GM19468 (cell line): ENCODE measurements at regions not wholly inside any gene's neighbourhood (a gene's known extent, or its start where the extent isn't known, plus 50 kb on each side); places are given as distances from the start of the nearest gene placed in this dataset.
A peak's percentile ranks its signal among the peaks of the same experiment; 100 is the strongest.

ENCODE experiments used
- ATAC-seq: cut with Tn5 transposase; IDR thresholded peaks from one replicate; pipeline ENCODE4 v1.9.1; 2021; ENCODE audit warnings: mild to moderate bottlenecking, moderate library complexity, moderate number of reproducible peaks; ENCODE audit not compliant: unreplicated experiment; ENCODE audit errors: extremely low read depth

DNA sequence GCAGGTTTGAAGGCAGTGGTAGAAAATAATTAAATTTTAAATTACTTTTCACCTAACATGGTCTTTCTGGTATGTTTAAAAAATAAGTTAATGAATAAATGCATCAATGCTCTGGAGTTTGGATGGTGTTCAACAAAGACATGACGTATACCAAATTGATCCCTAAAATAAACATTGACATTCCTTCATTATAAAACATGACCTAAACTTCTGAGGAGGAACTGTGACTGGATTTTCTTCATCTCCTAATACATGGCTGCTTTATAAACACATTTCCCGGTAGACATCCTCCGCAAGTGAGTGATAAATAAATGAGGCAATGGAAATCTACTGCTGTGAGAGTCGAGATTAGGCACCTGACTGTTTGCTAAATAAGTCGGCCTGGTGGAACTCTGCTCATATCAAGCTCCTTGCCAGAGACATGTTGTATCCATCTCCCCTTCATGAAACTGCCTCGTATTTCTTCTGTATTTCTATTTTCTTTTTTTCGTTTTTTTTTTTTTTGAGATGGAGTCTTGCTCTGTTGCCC lies 362.3 kb downstream of the RNF144A start:
- ATAC-seq: no peak

DNA sequence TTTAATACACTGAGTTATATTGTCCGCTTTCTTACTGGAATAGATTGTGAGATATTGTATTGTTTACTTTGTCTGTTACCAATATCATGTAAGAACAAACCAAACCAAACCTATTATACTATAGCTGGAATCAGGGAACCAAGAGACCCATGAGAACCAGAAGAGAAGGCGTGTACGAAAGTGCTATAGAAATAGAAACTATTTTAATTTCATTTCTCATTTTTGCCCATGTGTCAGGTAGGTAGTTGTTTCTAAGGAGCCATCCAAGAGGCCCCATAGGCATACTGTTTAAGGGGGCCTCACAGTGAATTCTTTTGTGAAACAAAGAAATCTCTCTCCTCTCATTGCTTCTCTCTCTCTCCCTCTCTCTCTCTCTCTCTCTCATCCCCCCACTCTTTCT lies 363.6 kb downstream of the RNF144A start:
- ATAC-seq: peak; percentile 14

DNA sequence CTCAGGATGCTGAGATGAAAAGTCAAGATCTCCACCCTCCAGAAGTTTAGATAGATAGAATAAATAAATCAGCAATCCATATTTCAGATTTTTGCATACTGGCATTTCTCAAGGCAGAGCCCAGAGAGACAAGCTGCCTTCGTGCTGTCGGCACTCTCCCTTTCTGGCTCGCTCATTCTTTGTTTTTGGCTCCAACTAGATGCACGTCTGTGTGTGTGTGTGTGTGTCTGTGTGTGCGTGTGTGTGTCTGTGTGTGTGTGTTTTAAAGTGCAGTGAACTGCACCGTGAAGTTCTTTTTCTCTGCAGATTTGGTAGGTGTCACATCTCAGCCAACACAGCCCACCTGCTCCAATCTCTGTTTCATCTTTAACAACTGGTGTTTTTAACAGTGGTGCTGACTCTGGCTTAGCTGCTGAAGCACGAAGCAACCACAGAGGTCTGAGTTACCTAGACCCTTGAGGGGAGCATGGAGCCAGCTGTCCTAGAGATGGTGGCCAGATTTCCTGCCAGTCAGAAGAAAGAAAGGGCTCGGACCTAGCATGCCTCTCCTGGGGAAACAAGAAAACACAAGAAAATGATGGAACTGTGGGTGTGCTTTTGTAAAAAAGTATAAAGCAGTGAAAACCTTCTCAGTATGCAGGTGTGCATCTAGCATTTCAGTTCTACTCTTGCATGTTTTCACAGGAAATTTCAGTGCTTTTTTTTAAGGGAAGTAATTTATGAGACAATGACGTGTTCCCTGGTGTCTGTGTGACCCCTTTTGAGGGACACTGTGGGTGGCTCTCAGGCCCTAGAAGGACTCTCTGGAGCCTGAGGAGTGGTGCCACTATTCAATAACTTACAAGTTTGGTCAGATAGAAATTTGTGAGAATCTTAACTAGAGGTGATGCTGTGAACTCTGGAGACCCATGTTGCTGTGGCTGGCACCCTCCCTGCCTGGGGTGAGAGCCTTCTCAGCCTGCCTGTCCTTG lies 364.3 kb downstream of the RNF144A start:
- peak; percentile 35 for ATAC-seq

DNA sequence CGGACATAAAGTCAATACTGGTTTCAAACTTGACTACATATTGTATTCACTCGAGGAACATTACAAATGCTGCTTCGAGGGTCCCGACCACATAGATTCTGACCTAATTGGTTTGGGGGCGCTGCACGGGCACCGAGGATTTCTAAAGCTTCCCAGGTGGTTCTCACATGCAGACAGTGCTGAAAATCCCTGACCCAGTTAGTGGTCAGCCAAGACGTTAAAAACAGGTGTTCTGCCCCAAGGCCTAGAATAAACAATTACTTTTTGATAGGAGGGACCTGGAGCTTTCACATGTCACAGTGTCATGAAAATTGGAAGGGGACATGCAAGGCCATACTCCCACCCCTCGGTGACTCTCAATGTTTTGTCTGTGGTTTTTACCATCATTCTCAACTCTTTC lies 368.9 kb downstream of the RNF144A start:
- ATAC-seq: no peak

DNA sequence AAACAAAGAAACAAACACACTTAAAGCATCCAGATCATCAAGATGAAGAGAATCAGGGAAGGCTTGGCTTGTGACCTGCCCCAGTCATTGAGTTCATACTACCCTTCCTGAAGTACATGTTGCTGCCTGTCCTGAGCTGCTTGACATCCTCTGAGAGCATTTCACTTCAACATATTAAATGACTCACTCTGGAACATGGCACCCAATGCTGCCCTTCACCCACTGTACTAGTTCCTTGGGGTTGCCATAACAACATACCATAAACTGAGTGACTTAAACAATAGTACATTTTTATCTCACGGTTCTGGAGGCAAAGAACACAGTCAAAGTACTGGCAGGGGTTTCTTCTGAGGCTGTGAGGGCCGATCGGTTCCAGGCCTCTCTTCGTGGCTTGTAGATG lies 371.3 kb downstream of the RNF144A start:
- no peak for ATAC-seq

DNA sequence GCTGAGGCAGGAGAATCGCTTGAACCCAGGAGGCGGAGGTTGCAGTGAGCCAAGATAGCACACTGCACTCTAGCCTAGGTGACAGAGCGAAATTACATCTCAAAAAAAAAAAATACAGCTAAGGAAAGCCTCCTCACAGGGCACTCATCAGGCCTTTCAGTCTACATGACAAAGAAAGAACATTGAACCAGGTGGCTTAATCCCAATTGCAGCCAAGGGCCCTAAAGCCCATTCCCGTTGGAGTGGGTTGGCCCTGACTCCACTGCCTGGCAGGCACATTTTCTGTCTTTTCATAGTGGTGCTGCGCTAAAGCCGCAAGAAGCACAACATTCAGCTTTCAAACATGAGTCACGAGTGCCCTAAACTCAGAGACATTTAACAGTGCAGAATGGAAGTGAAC lies 372.5 kb downstream of the RNF144A start:
- ATAC-seq: no peak

DNA sequence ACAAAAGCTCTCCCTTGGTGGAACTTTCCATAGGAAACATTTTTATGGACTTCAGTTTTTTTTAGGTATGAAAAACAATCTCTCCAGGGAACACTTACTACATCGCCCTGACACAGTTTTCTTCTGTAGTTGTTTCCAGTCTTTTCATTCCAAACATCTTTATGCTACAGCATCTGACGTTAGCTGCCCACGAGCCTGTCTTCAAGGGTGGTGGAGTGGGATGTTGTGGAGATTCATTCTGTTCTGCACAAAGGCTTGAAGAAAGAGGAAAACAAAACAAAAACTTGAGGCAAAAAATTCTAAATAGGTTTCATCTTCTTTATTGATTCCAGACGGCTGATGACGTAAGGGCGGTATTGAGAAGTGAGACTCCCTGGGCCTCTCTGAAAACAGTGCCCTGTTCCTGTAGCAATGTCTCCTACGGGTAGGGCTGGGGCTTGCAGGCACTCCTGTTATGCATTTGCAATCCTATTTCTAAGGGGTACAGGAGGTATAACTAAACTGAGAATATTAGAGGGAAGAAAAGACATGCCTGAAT lies 375.0 kb downstream of the RNF144A start:
- ATAC-seq: no peak

DNA sequence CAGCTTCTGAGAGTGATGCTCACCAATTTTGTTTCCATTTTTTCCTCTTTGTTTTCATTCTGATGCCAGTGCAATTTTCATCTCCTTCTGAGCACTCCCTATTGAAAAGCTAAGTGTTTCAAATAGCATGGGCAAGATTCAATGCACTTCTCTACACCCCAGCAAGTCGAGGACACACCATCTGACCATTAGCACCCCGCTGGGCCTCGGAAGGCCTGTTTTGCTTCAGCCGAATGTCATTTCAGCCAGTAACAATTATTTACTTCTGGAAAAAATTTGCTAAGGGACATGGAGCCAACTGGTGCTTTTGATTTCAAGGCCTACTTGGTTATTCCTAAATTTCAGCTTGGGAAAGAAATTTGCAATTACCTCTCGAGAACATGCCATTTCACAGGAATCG lies 392.4 kb downstream of the RNF144A start:
- ATAC-seq: no peak

DNA sequence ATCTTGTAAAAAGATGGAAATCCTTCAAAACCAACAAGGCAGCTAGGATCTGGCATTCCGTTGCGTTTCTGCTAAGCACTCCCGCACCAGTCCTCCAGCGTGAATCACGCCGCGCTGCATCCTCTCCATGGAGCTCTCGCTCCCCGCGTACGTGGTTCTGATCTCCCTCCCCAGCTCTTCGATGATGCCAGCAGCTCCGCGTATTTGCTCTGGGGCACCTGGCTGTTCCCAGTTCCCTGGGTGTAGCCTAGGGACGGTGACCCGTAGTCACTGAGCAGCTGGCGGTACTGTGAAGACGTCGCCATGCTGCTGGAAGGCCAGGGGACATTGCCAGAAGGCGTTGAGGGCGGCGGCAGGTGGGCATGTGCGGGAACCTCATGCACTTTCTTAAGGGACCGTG lies 407.5 kb downstream of the RNF144A start:
- no peak for ATAC-seq

DNA sequence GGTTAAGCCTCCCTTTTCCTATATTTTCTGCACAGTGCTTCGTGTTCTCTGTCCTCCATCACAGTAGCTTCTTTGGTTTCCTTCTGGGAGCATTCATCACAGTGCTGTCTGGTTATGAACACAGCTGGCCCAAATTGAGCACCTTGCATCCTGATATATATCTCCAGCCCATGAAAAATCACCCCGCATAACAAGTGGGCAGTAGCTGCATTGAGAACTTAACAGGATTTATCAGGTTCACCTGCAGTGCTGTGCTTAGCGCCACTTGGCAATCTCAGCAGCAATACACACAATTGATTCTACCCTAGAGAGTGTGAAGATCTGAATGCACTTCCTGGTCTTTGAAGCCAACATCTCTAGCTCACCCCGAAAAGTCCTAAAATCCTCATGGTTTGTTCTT lies 408.0 kb downstream of the RNF144A start:
- no peak for ATAC-seq

DNA sequence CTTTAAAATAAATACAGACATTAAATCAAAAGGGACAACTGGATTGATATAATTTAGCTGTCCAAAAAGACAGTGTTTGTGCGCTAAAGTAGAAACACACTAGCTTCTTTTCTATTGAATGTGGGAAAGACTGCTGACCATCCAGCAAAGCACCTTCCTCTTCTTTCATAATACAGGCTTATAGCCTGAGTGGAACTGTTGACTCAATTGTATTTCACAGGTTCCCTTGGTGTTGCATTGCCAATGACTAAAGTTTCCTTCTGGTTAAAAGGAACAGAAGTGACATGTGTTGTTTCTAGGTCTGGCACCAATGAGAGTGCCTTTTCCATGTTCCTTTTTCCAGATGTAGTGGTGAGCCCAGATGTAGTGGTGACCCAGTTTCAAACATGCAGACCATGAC lies 412.3 kb downstream of the RNF144A start:
- no peak for ATAC-seq

DNA sequence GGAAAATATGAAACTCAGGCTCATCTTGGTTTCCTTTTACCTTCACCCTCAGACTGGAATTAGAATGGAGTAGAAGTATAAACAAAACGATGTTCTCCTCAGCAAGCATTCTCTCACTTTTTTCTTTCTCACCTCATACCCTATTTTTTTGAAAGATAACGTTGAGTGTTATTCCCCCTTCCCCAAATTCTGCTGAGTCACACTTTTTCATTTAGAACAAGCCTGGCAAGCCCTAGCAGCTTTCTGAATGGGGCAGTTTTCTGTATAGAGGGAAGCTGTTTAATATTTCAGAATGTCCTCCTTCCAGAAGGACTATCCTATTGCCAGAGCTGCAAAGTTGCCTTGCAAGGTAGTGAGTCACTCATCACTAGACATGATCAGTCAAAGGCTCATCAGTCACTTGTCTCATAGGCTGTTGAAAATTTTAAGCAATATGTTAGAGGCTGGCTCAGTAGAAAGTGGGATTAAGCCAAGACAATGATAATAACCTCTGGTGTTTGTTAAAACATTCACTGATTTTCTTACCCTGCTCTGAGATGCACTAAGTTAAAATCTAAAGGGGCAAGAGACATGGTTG lies 416.1 kb downstream of the RNF144A start:
- no peak for ATAC-seq

DNA sequence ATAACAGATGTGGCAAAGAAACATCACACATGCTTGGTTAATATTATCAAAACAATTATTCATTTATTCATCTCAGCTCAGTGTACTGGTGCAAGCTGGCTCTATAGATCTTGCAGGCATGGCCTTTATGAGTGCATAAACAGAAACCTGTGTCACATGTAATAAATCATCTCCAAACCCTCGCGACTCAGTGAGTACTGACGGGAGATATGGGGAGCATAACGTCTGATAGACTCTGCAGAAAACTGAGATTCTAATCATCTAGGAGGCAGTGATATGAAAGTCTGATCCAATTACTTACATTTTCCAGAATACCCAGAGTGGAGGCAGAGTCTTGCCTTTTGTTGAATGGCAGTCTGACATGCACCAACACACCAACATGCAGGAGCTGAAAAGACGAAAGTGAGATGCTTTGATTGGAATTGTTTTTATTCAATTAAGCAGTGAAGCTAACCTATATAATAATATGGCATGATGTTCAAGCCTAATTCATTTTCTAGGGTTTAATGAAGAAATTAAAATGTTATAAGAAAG lies 416.8 kb downstream of the RNF144A start:
- no peak for ATAC-seq

DNA sequence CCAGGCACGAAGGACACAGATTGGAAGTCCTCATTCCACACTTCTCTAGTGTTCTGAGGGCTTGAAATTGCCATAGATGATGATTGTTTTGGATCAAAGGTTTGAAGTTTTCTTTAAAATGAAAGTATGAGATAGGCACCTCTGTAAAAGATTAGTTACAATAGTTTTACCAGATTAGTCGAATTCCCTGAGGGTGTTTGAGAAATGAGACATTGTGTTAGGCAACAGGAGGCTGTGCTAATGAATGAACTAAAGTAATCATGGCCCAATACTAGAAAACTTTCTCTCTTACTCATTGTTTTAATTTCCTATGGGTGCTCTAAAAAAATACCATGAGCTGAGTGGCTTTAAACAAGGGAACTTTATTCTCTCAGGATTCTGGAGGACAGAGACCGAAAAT lies 421.7 kb downstream of the RNF144A start:
- no peak for ATAC-seq

DNA sequence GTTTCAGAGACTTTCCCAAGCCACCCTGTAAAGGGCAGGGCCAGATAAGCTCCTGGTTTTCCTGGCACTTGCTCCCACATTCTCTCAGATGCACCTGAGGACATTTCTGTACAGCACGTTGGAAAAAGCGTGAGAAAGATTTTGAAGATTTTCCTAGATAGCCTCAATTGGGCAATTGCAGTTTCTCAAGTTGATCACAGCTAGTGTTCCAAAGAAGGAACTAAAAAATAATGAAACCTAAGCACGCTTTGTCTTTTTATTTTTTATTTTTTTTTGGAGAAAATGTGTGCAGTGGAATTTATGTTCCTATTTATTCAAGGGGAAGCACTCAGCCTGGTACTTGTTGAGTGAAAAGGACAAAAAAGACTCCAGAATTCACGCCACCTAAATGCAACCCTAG lies 429.1 kb downstream of the RNF144A start:
- no peak for ATAC-seq

DNA sequence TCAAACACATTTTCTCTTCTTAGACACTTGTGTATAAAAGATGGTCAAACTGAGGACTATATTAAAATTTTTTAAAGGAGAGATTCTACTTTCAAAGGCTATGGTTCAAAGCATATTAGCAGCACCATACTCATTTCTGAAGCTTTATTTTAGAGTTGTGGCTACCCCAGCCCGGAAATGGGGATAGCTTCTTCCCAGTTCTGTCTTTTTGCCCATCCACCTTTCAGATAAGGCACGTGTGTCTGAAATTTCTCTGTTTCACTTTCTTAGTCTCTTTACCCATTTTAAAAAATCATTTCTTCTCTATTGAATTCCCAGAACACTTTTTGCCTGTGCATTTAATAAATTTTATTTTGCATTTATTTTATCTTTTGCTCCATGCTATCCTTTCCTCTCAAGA lies 431.5 kb downstream of the RNF144A start:
- no peak for ATAC-seq

DNA sequence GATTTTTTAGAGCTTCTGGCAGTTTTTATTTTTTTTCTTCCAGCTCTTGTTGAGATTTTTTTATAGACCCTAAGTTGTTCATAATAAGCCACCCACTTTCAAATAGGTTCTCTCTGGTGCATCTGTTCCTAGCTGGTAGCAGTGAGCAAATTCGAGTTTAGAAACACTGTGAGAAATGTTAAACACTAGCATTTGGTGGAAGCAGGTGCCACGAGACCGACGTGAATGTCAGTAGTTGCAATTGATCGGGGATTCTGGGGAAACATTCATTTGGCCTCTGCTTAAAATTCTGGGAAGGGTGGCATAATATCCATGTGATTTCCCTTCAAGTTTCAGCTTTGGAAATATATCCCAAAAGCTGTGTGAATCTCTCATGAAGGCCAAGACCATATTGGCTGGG lies 435.0 kb downstream of the RNF144A start:
- ATAC-seq: no peak

DNA sequence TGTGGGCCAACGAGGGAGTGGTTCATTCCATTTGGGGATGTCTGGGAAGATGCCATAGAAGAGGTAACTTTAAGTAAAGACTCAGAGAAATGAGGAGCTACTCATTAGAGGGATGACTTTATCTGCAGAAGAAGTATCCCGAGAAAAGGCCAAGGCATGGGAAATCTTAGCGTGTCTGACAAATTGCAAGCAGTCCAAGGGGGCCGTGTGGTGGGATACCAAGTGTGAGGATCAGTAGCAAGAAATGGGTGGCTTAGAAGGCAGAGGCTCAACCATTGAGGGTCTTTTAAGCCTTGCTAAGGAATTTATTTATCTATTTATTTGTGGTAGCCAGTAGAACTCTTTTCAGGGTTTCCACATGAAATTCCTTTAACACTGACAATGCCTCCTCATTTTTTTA lies 436.4 kb downstream of the RNF144A start:
- ATAC-seq: no peak

DNA sequence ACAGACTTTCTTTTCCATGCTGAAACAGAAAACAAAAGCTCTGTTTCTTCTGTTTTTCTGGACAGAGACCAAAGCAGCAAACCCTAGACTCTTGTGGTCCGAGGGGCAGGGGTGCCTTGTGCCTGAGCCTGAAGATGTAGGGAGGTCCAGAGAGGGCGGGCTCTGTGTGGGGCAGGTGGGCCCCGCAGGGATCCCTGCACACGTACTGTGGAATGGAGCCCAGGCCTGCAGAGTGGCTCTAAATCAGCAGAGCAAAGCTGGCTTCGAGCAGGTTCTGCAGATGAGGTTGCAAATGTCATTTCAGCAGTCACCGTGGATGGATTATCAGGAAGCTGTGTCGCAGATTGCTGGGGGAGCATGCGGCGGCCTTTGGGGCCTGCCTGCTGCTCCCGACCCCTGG lies 438.6 kb downstream of the RNF144A start:
- ATAC-seq: no peak

DNA sequence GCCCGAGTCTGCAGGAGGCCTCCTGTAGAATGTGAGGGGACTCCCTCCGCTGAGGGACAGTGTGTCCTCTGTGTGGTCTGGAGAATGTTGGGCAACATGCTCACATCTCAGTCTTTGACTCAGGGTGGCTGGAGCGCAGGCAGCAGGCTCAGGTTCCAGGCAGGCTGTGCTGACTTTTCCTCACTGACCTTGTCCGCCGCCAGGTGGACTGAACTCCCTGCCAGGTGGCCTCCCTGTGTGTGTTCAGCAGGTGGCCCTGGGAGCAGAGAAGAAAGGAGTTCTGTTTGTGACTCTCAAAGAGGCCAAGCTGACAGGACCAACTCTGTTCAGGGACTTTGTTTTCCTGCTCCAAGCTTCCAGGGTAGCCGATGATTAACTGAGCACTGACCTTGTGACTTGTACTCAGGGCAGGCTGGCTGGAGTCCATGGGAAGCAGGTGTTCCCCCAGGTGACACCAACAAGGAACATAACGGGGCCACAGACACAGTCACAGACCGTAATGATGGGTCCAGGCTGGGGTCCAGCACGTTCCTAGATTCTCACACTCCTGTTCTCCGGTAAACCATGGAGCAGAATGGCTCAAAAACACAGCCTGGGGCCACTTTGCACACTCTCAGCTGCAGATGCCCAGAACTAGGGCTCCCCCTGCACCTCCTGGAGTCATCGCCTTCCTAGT lies 439.8 kb downstream of the RNF144A start:
- ATAC-seq: no peak
